GM23338 (cell line): ENCODE measurements at regions not wholly inside any gene's neighbourhood (a gene's known extent, or its start where the extent isn't known, plus 50 kb on each side); places are given as distances from the start of the nearest gene placed in this dataset.

Source experiments
- ATAC-seq: fragments of 200-7000 bp; cut with Tn5 transposase; 3 replicates; pipeline ENCODE4 v1.9.1; 2020
- DNase-seq: peaks from one replicate; pipeline ENCODE4 v3.0.0-alpha.2; 2015; ENCODE audit warnings: low spot score
- H2AFZ ChIP-seq: fragments of 200-600 bp; sonication (generic); 2 replicates; pipeline ENCODE4 v1.8.0; 2016; ENCODE audit warnings: antibody characterized with exemption, mild to moderate bottlenecking, moderate library complexity
- H3F3A ChIP-seq: fragments of 200-600 bp; sonication (generic); replicated peaks from 2 replicates; pipeline ENCODE4 v1.8.0; 2017; ENCODE audit warnings: antibody characterized with exemption, mixed run types, low read depth
- H3K27ac ChIP-seq: fragments of 200-600 bp; sonication (generic); 2 replicates; pipeline ENCODE4 v1.6.1; 2016; ENCODE audit warnings: low read depth
- H3K27me3 ChIP-seq: fragments of 200-600 bp; sonication (generic); 2 replicates; pipeline ENCODE4 v1.8.0; 2016; ENCODE audit warnings: mild to moderate bottlenecking, mixed run types, moderate library complexity; ENCODE audit not compliant: insufficient read depth
- H3K36me3 ChIP-seq: fragments of 200-600 bp; sonication (generic); 2 replicates; pipeline ENCODE4 v1.8.0; 2016; ENCODE audit warnings: mild to moderate bottlenecking; ENCODE audit not compliant: insufficient read depth
- H3K4me1 ChIP-seq: fragments of 200-600 bp; sonication (generic); 2 replicates; pipeline ENCODE4 v1.8.0; 2016; ENCODE audit warnings: mild to moderate bottlenecking, moderate library complexity; ENCODE audit not compliant: insufficient read depth
- H3K4me2 ChIP-seq: fragments of 200-600 bp; sonication (generic); 2 replicates; pipeline ENCODE4 v1.7.1; 2017; ENCODE audit warnings: mixed run types
- H3K4me3 ChIP-seq: fragments of 200-600 bp; sonication (generic); 2 replicates; pipeline ENCODE4 v1.6.1; 2016; ENCODE audit warnings: mixed run types
- H3K79me2 ChIP-seq: fragments of 200-600 bp; sonication (generic); replicated peaks from 2 replicates; pipeline ENCODE4 v1.8.0; 2017; ENCODE audit warnings: mild to moderate bottlenecking; ENCODE audit not compliant: insufficient read depth
- H3K9me2 ChIP-seq: fragments of 200-600 bp; sonication (generic); 2 replicates; pipeline ENCODE4 v1.8.0; 2017; ENCODE audit not compliant: insufficient read depth
- H4K20me1 ChIP-seq: fragments of 200-600 bp; sonication (generic); replicated peaks from 2 replicates; pipeline ENCODE4 v1.8.0; 2017; ENCODE audit warnings: mild to moderate bottlenecking; ENCODE audit not compliant: insufficient read depth
- H3K27ac Mint-ChIP-seq: 2 replicates; pipeline ENCODE4 v1.8.0; 2020; ENCODE audit warnings: inconsistent platforms, mild to moderate bottlenecking, moderate library complexity, mixed read lengths
- H3K27me3 Mint-ChIP-seq: 3 replicates; pipeline ENCODE4 v1.8.0; 2022; ENCODE audit warnings: low read depth, mild to moderate bottlenecking, moderate library complexity, mixed read lengths, inconsistent platforms; ENCODE audit not compliant: insufficient read depth, poor library complexity
- H3K36me3 Mint-ChIP-seq: 3 replicates; pipeline ENCODE4 v1.8.0; 2021; ENCODE audit warnings: low read depth, mild to moderate bottlenecking, inconsistent platforms, moderate library complexity, mixed read lengths
- H3K4me1 Mint-ChIP-seq: 3 replicates; pipeline ENCODE4 v1.8.0; 2020; ENCODE audit warnings: mild to moderate bottlenecking, inconsistent platforms, mixed read lengths
- H3K4me3 Mint-ChIP-seq: 3 replicates; pipeline ENCODE4 v1.8.0; 2021; ENCODE audit warnings: moderate library complexity, mild to moderate bottlenecking, inconsistent platforms, mixed read lengths
- H3K9me3 Mint-ChIP-seq: 3 replicates; pipeline ENCODE4 v1.8.0; 2020; ENCODE audit warnings: moderate library complexity, mild to moderate bottlenecking, inconsistent platforms, mixed read lengths
- CREB1 ChIP-seq: fragments of 250-450 bp; sonication (Bioruptor Pico); IDR thresholded peaks from 2 replicates; pipeline ENCODE4 v1.5.0; 2020; ENCODE audit warnings: low read depth, mild to moderate bottlenecking, moderate library complexity
- EZH2 ChIP-seq: fragments of 200-600 bp; sonication (generic); IDR thresholded peaks from one replicate; pipeline ENCODE4 v1.8.0; 2017; ENCODE audit warnings: antibody characterized with exemption, mild to moderate bottlenecking, low read depth; ENCODE audit not compliant: unreplicated experiment
- EZH2phosphoT487 ChIP-seq: fragments of 200-600 bp; sonication (generic); IDR thresholded peaks from one replicate; pipeline ENCODE4 v1.8.1; 2018; ENCODE audit warnings: antibody characterized with exemption; ENCODE audit not compliant: unreplicated experiment
- NANOG ChIP-seq: IDR thresholded peaks from 2 replicates; pipeline ENCODE4 v1.6.1; 2016; ENCODE audit warnings: antibody characterized with exemption, borderline replicate concordance
- POLR2AphosphoS5 ChIP-seq: IDR thresholded peaks from 2 replicates; pipeline ENCODE4 v1.6.1; 2016; ENCODE audit warnings: antibody characterized with exemption, low read depth
- REST ChIP-seq: IDR thresholded peaks from one replicate; pipeline ENCODE4 v1.6.1; 2018; ENCODE audit warnings: antibody characterized with exemption; ENCODE audit not compliant: unreplicated experiment
- STAT1 ChIP-seq: IDR thresholded peaks from one replicate; pipeline ENCODE4 v1.6.1; 2016; ENCODE audit warnings: antibody characterized with exemption; ENCODE audit not compliant: unreplicated experiment
- ZNF114 ChIP-seq: fragments of 250-450 bp; sonication (Bioruptor Pico); IDR thresholded peaks from 2 replicates; pipeline ENCODE4 v1.5.0; 2020; ENCODE audit warnings: mild to moderate bottlenecking, moderate library complexity
- ZNF331 ChIP-seq: fragments of 250-450 bp; sonication (Bioruptor Pico); IDR thresholded peaks from 2 replicates; pipeline ENCODE4 v1.5.0; 2020; ENCODE audit warnings: low read depth, mild to moderate bottlenecking, moderate library complexity
- TF ChIP-seq, protein P1 (sequence below): IDR thresholded peaks from 2 replicates; pipeline ENCODE4 v1.6.1; 2016; ENCODE audit warnings: antibody characterized with exemption
- TF ChIP-seq, protein P2 (sequence below), 2 experiments: fragments of 200-600 bp in 1 of 2; sonication (generic) in 1 of 2; conservative IDR thresholded peaks; 2 replicates each; pipeline versions ENCODE4 v1.5.1 to v1.6.1; 2016 to 2017; ENCODE audit warnings: antibody characterized with exemption in 2 of 2, low read depth in 2 of 2, mild to moderate bottlenecking in 2 of 2, moderate library complexity in 1 of 2

GRCh38 chr1:30508611-30509010 is 214.8 kb downstream of the MATN1 start:
- TF ChIP-seq ZNF114 (no peak), EZH2 (no peak), STAT1 (no peak), CREB1 (no peak), NANOG (no peak), EZH2phosphoT487 (no peak), REST (no peak)
- TF ChIP-seq, protein P1, sequence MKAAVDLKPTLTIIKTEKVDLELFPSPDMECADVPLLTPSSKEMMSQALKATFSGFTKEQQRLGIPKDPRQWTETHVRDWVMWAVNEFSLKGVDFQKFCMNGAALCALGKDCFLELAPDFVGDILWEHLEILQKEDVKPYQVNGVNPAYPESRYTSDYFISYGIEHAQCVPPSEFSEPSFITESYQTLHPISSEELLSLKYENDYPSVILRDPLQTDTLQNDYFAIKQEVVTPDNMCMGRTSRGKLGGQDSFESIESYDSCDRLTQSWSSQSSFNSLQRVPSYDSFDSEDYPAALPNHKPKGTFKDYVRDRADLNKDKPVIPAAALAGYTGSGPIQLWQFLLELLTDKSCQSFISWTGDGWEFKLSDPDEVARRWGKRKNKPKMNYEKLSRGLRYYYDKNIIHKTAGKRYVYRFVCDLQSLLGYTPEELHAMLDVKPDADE: no peak
- TF ChIP-seq, protein P2, sequence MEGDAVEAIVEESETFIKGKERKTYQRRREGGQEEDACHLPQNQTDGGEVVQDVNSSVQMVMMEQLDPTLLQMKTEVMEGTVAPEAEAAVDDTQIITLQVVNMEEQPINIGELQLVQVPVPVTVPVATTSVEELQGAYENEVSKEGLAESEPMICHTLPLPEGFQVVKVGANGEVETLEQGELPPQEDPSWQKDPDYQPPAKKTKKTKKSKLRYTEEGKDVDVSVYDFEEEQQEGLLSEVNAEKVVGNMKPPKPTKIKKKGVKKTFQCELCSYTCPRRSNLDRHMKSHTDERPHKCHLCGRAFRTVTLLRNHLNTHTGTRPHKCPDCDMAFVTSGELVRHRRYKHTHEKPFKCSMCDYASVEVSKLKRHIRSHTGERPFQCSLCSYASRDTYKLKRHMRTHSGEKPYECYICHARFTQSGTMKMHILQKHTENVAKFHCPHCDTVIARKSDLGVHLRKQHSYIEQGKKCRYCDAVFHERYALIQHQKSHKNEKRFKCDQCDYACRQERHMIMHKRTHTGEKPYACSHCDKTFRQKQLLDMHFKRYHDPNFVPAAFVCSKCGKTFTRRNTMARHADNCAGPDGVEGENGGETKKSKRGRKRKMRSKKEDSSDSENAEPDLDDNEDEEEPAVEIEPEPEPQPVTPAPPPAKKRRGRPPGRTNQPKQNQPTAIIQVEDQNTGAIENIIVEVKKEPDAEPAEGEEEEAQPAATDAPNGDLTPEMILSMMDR (conservative IDR thresholded peaks at IDR 0.05; ENCODE audit: low read depth in 2 of 2): no peak

DNA sequence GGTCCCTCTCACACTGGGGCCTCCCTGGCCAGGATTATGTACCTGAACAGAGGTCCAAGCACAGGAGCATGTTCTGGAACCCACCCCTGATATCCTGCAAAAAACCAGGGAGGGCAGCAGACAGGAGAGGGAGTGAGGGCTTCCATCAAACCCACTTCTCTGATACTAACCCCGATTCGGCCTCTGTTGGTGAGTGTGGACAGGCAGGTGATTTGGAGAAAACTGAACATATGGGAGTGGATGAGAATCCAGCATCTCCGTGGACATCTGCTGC is 215.3 kb downstream of the MATN1 start:
- Mint-ChIP-seq H3K4me1 (peaks cover 21% of the 10 kb centered on the region), H3K9me3 (no peaks in the 10 kb centered on the region; the same call in 1 of the 3 replicates), H3K27me3 (no peaks in the 10 kb centered on the region), H3K27ac (no peak overlapping the region), H3K4me3 (no peak overlapping the region), H3K36me3 (no peaks in the 10 kb centered on the region; the same call in 2 of the 3 replicates)
- Histone ChIP-seq H3K79me2 (no peaks in the 10 kb centered on the region), H3K9me2 (no peaks in the 10 kb centered on the region), H3K4me1 (no peaks in the 10 kb centered on the region), H3K27me3 (no peaks in the 10 kb centered on the region), H2AFZ (no peak overlapping the region), H3F3A (no peaks in the 10 kb centered on the region), H3K4me2 (no peak overlapping the region), H3K4me3 (no peak overlapping the region), H4K20me1 (no peaks in the 10 kb centered on the region), H3K27ac (no peak overlapping the region), H3K36me3 (no peaks in the 10 kb centered on the region)
- DNase-seq (no peak), ATAC-seq (no peak)
- no peak for TF ChIP-seq ZNF114
- TF ChIP-seq, protein P1: no peak
- TF ChIP-seq EZH2: no peak
- TF ChIP-seq ZNF331 (CRISPR knock-in tag): no peak
- no peak for TF ChIP-seq NANOG
- TF ChIP-seq POLR2AphosphoS5: no peak

More at GRCh38 chr1:30508611-30509010, 214.8 kb downstream of the MATN1 start:
- no peaks in the 10 kb centered on the region for H3F3A ChIP-seq
- H3K9me2 ChIP-seq: no peaks in the 10 kb centered on the region
- H3K4me1 ChIP-seq: no peaks in the 10 kb centered on the region
- H3K9me3 Mint-ChIP-seq: no peaks in the 10 kb centered on the region; the same call in 1 of the 3 replicates
- no peak overlapping the region for H3K4me3 ChIP-seq
- H3K27me3 Mint-ChIP-seq: no peaks in the 10 kb centered on the region
- H4K20me1 ChIP-seq: no peaks in the 10 kb centered on the region
- H3K27ac ChIP-seq: no peak overlapping the region
- no peaks in the 10 kb centered on the region for H3K79me2 ChIP-seq
- DNase-seq (no peak), ATAC-seq (no peak)
- H3K27ac Mint-ChIP-seq: no peak overlapping the region
- no peak overlapping the region for H3K4me2 ChIP-seq
- no peaks in the 10 kb centered on the region for H3K27me3 ChIP-seq
- no peaks in the 10 kb centered on the region for H3K36me3 ChIP-seq
- H3K4me1 Mint-ChIP-seq: peaks cover 22% of the 10 kb centered on the region
- H2AFZ ChIP-seq: no peak overlapping the region
- H3K4me3 Mint-ChIP-seq: no peak overlapping the region
- H3K36me3 Mint-ChIP-seq: no peaks in the 10 kb centered on the region
